K562 (cell line): ENCODE measurements at regions not wholly inside any gene's neighbourhood (a gene's known extent, or its start where the extent isn't known, plus 50 kb on each side); places are given as distances from the start of the nearest gene placed in this dataset.

Experiments used
- ATAC-seq: fragments of 200-7000 bp; cut with Tn5 transposase; 3 replicates; pipeline ENCODE4 v1.9.1; 2020; ENCODE audit warnings: moderate library complexity
- BruUV-seq: library from RNA; stranded (reverse); fragments of 400-500 nt; replicated peaks from 2 replicates; lab custom pipeline; 2021; lab: Mats Ljungman, UMichigan
- CTCF ChIA-PET: fragments of 300-600 bp; formaldehyde crosslinking; extraction: SDS; loops from one replicate; lab custom pipeline; 2021; ENCODE audit warnings: low intra/inter-chr PET ratio; lab: Yijun Ruan, JAX
- POLR2A ChIA-PET: fragments of 300-600, 350-650 bp; sonication (Branson Sonifier 250); formaldehyde crosslinking; extraction: SDS; loops from one replicate; lab custom pipeline; 2021; ENCODE audit warnings: antibody characterized with exemption, inconsistent platforms; lab: Yijun Ruan, JAX
- DNase-seq, 4 experiments: peaks; one replicate each; pipeline versions ENCODE4 v3.0.0 to v3.0.0-alpha.2; 2011 to 2018; ENCODE audit warnings: low spot score in 3 of 4, mixed read lengths in 3 of 4; ENCODE audit errors: extremely low read depth in 1 of 4
- FAIRE-seq: peaks from 2 replicates; lab custom pipeline; 2011; peaks lifted over from hg19 to GRCh38; lab: Jason Lieb, UNC
- H2AFZ ChIP-seq: 2 replicates; pipeline ENCODE4 v1.6.0; 2011; ENCODE audit warnings: low read depth, low read length, control low read depth, inconsistent platforms
- H3K27ac ChIP-seq: fragments of 200-600 bp; 3 replicates; pipeline ENCODE4 v1.8.0; 2011; ENCODE audit warnings: low read depth, mild to moderate bottlenecking, control low read depth, inconsistent platforms, low read length, moderate library complexity, mixed read lengths; ENCODE audit errors: extremely low read depth
- H3K27me3 ChIP-seq, 2 experiments: fragments of 300-600 bp in 1 of 2; 2 replicates in 1 of 2; 3 replicates in 1 of 2; pipeline versions ENCODE4 v1.6.0 to v1.8.0; 2011; ENCODE audit warnings: inconsistent platforms in 2 of 2, low read length in 2 of 2, mild to moderate bottlenecking in 1 of 2, mixed read lengths in 1 of 2, moderate library complexity in 1 of 2; ENCODE audit not compliant: control insufficient read depth in 2 of 2, insufficient read depth in 2 of 2
- H3K36me3 ChIP-seq: fragments of 300-600 bp; 3 replicates; pipeline ENCODE4 v1.8.0; 2011; ENCODE audit warnings: mild to moderate bottlenecking, low read length, inconsistent platforms; ENCODE audit not compliant: control insufficient read depth, insufficient read depth
- H3K4me1 ChIP-seq, 2 experiments: fragments of 200-600 bp in 1 of 2; replicated peaks in 1 of 2; 2 replicates in 1 of 2; 3 replicates in 1 of 2; pipeline versions ENCODE4 v1.5.1 to v1.8.0; 2011; ENCODE audit warnings: inconsistent platforms in 2 of 2, low read length in 2 of 2, mild to moderate bottlenecking in 1 of 2, mixed read lengths in 1 of 2, moderate library complexity in 1 of 2; ENCODE audit not compliant: control insufficient read depth in 2 of 2, insufficient read depth in 2 of 2
- H3K4me2 ChIP-seq: 2 replicates; pipeline ENCODE4 v1.6.1; 2011; ENCODE audit warnings: low read length, control low read depth, inconsistent platforms, mixed read lengths; ENCODE audit not compliant: insufficient read depth
- H3K4me3 ChIP-seq: fragments of 200-600 bp; sonication (generic), shearing (Covaris generic); 2 replicates; pipeline ENCODE4 v1.5.1; 2016; ENCODE audit warnings: control low read depth, inconsistent platforms
- H3K79me2 ChIP-seq: fragments of 200-600 bp; 3 replicates; pipeline ENCODE4 v1.8.0; 2011; ENCODE audit warnings: low read length, inconsistent platforms; ENCODE audit not compliant: control insufficient read depth, insufficient read depth
- H3K9ac ChIP-seq, 2 experiments: 2 replicates each; pipeline versions ENCODE4 v1.6.0 to v1.6.1; 2011; ENCODE audit warnings: low read depth in 2 of 2, low read length in 2 of 2, control low read depth in 1 of 2, inconsistent platforms in 1 of 2, mild to moderate bottlenecking in 1 of 2, mixed read lengths in 1 of 2; ENCODE audit not compliant: insufficient read depth in 1 of 2
- H3K9me1 ChIP-seq: one replicate; pipeline ENCODE4 v1.6.0; 2011; ENCODE audit warnings: inconsistent platforms, mild to moderate bottlenecking, low read length, moderate library complexity; ENCODE audit not compliant: control insufficient read depth, insufficient read depth
- H3K9me3 ChIP-seq: replicated peaks from 2 replicates; pipeline ENCODE4 v1.5.1; 2011; ENCODE audit warnings: low read depth, low read length, inconsistent platforms; ENCODE audit not compliant: control insufficient read depth, insufficient read depth
- H4K20me1 ChIP-seq: replicated peaks from 2 replicates; pipeline ENCODE4 v1.6.1; 2011; ENCODE audit warnings: low read length, inconsistent platforms, mixed read lengths; ENCODE audit not compliant: control insufficient read depth, insufficient read depth
- ARNT ChIP-seq, 2 experiments: fragments of 450-650 bp; IDR thresholded peaks; 2 replicates each; pipeline ENCODE4 v1.6.1; 2016; ENCODE audit warnings: mild to moderate bottlenecking in 1 of 2
- CBFA2T2 ChIP-seq: fragments of 450-650 bp; conservative IDR thresholded peaks from 2 replicates; pipeline ENCODE4 v1.6.1; 2017; ENCODE audit warnings: mild to moderate bottlenecking
- CBFA2T3 ChIP-seq: fragments of 450-650 bp; IDR thresholded peaks from 2 replicates; pipeline ENCODE4 v1.6.1; 2017
- CBX8 ChIP-seq: fragments of 200-600 bp; sonication (generic); IDR thresholded peaks from 2 replicates; pipeline ENCODE4 v1.6.1; 2012; ENCODE audit warnings: borderline replicate concordance, mixed run types, low read depth, mild to moderate bottlenecking, moderate library complexity, mixed read lengths, low read length, control low read depth, inconsistent platforms; ENCODE audit not compliant: poor library complexity, severe bottlenecking; ENCODE audit errors: extremely low read depth
- FOXK2 ChIP-seq, 2 experiments: fragments of 450-650 bp; IDR thresholded peaks in 1 of 2; conservative IDR thresholded peaks in 1 of 2; 2 replicates each; pipeline ENCODE4 v1.6.1; 2016; ENCODE audit warnings: low read depth in 2 of 2, mild to moderate bottlenecking in 1 of 2
- MAFK ChIP-seq: IDR thresholded peaks from 2 replicates; pipeline ENCODE4 v1.6.1; 2011; ENCODE audit warnings: low read length, improper control_type of control experiment
- NCOA4 ChIP-seq: fragments of 450-650 bp; IDR thresholded peaks from 2 replicates; pipeline ENCODE4 v1.6.1; 2018; ENCODE audit warnings: mild to moderate bottlenecking; ENCODE audit not compliant: partially characterized antibody
- NFXL1 ChIP-seq: fragments of 450-650 bp; formaldehyde crosslinking; IDR thresholded peaks from 2 replicates; pipeline ENCODE4 v1.4.0; 2021; ENCODE audit warnings: mild to moderate bottlenecking
- POLR2G ChIP-seq: fragments of 200-400 bp; formaldehyde crosslinking; IDR thresholded peaks from 2 replicates; pipeline ENCODE4 v1.6.1; 2017; ENCODE audit warnings: low read depth, mild to moderate bottlenecking, antibody characterized with exemption, low read length, moderate library complexity
- PRMT5 ChIP-seq: sonication (generic); formaldehyde crosslinking; IDR thresholded peaks from 2 replicates; pipeline ENCODE4 v1.5.0; 2020; ENCODE audit warnings: missing genetic modification reagents
- TARDBP ChIP-seq: fragments of 450-650 bp; IDR thresholded peaks from 2 replicates; pipeline ENCODE4 v1.6.1; 2016
- ZNF175 ChIP-seq: fragments of 200-800 bp; sonication (Bioruptor generic); IDR thresholded peaks from 2 replicates; pipeline ENCODE4 v1.6.1; 2016; ENCODE audit warnings: low read depth, mild to moderate bottlenecking, missing genetic modification characterization, missing compliant biosample characterization
- ZNF282 ChIP-seq: sonication (generic); formaldehyde crosslinking; IDR thresholded peaks from 2 replicates; pipeline ENCODE4 v1.8.1; 2023; ENCODE audit warnings: missing genetic modification reagents
- ZZZ3 ChIP-seq: fragments of 450-650 bp; IDR thresholded peaks from 2 replicates; pipeline ENCODE4 v1.6.1; 2016; ENCODE audit warnings: antibody characterized with exemption, mild to moderate bottlenecking, moderate library complexity
- WGBS: fragments of 100-300 bp; shearing (Covaris generic); methylation state at CpG from one replicate; pipeline ENCODE4 v1.1.6; 2016; ENCODE audit warnings: low coverage, mixed read lengths; ENCODE audit not compliant: insufficient coverage; ENCODE audit errors: missing lambda C conversion rate; 5-methylcytosine and 5-hydroxymethylcytosine counted together
- in situ Hi-C: fragments of 300-500 bp; cut with MboI; formaldehyde crosslinking; loops from 4 replicates; pipeline ENCODE4 v1.15.0; 2018; ENCODE audit warnings: inconsistent platforms, mixed read lengths
- intact Hi-C: fragments of 100-400 bp; cut with micrococcal nuclease; formaldehyde crosslinking; loops from 2 replicates; pipeline ENCODE4 v1.14.2; 2022
- TF ChIP-seq, protein P1 (sequence below), 2 experiments: fragments of 250-450 bp in 1 of 2; fragments of 450-650 bp in 1 of 2; sonication (Bioruptor Pico) in 1 of 2; IDR thresholded peaks; 2 replicates each; pipeline versions ENCODE4 v1.6.1 to v1.8.0; 2016 to 2021; ENCODE audit warnings: mild to moderate bottlenecking in 2 of 2, moderate library complexity in 2 of 2, missing compliant biosample characterization in 1 of 2, missing genetic modification characterization in 1 of 2

DNA sequence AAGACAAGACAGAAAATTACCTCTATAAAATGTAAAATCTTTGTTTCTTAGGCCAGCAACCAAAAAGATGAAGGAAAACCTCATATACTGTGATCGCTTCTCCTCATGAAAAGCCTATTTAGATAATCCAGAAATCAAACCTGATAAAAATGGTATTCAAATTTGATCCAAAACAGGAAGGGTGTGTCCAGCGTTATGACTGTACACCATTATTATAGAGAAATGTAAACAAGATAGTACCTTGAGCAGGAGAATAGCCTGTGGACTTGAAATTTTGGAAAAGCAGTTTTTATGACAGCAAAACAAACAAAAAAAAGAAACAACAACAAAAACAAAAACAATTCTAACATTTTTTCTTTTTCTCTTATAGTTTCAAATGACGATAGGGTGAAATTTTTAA, 1382.8 kb upstream of the CDH9 start:
- Histone ChIP-seq H2AFZ (no peak overlapping the region), H3K27ac (no peak overlapping the region), H3K9me3 (no peaks in the 10 kb centered on the region), H3K4me2 (no peak overlapping the region), H4K20me1 (no peaks in the 10 kb centered on the region), H3K27me3 (no peaks in the 10 kb centered on the region), H3K9ac (no peak overlapping the region), H3K4me1 (no peaks in the 10 kb centered on the region), H3K9me1 (no peaks in the 10 kb centered on the region), H3K36me3 (no peaks in the 10 kb centered on the region), H3K79me2 (no peaks in the 10 kb centered on the region), H3K4me3 (no peak overlapping the region)
- CTCF ChIA-PET: no interaction called here
- 2% methylated on average over 3 of the region's 3 CpGs for WGBS
- BruUV-seq: no TSS peak
- POLR2A ChIA-PET: no interaction called here
- in situ Hi-C loops: no loop called here
- FAIRE-seq (no peak), DNase-seq (no peak), ATAC-seq (no peak)
- intact Hi-C loops: no loop called here
- no peak for TF ChIP-seq CBFA2T2
- no peak for TF ChIP-seq CBX8
- TF ChIP-seq NFXL1: no peak

DNA sequence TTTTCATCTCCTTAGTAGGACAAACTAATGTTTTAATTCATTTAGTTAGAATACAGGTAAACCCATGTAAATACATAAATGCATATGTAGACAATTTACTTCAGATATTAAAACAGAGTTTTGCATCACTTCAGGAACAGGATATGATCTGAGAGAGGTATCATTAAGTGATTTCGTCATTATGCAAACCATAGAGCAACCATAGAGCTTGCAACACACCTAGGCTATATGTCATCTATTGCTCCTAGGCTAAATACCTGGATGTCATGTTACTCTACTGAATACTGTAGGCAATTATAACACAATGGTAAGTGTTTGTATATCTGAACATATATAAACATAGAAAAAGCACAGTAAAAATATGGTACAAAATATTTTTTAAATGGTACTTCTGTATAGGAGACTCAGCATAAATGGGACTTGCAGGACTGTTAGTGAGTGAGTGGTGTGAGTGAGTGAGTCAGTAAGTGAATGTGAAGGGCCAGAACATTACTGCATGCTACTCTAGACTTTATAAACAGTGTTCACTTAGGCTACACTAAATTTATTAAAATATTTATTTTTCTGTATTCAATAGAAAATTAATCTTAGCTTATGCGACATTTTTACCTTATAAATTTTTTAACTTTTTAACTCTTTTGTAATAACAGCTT, 1377.5 kb upstream of the CDH9 start:
- Histone ChIP-seq H3K4me1 (no peaks in the 10 kb centered on the region), H2AFZ (no peak overlapping the region), H3K9me1 (no peaks in the 10 kb centered on the region), H3K4me3 (no peak overlapping the region), H3K9ac (no peak overlapping the region), H3K36me3 (no peaks in the 10 kb centered on the region), H3K4me2 (no peak overlapping the region), H4K20me1 (no peaks in the 10 kb centered on the region), H3K27me3 (no peaks in the 10 kb centered on the region), H3K79me2 (no peaks in the 10 kb centered on the region), H3K9me3 (no peaks in the 10 kb centered on the region), H3K27ac (no peak overlapping the region)
- WGBS: 3% methylated on average over 2 of the region's 2 CpGs
- FAIRE-seq (no peak), DNase-seq (no peak), ATAC-seq (no peak)
- ChIA-PET POLR2A (no interaction called here), CTCF (interaction anchor here (0.5 kb wide), 1 partner anchor 256 kb away, joined by 4 read pairs; no protein-coding TSS in a partner anchor)
- no TSS peak for BruUV-seq
- intact Hi-C loops: no loop called here
- in situ Hi-C loops: no loop called here
- TF ChIP-seq ZZZ3 (no peak), NCOA4 (no peak), ZNF282 (CRISPR knock-in tag) (no peak), FOXK2 (conservative IDR thresholded peaks at IDR 0.05 in 1 of 2, IDR thresholded peaks at IDR 0.05 in 1 of 2; ENCODE audit: low read depth in 2 of 2) (no peak), POLR2G (no peak), PRMT5 (CRISPR knock-in tag) (no peak), CBFA2T3 (no peak), TARDBP (no peak), ZNF175 (CRISPR knock-in tag) (no peak), MAFK (no peak), ARNT (IDR thresholded peaks at IDR 0.05) (no peak)
- TF ChIP-seq, protein P1, sequence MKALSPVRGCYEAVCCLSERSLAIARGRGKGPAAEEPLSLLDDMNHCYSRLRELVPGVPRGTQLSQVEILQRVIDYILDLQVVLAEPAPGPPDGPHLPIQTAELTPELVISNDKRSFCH (CRISPR knock-in tag; IDR thresholded peaks at IDR 0.05): no peak
- TF ChIP-seq, protein P1 (tag; IDR thresholded peaks at IDR 0.05): no peak
